K562 (cell line): ENCODE measurements at regions not wholly inside any gene's neighbourhood (a gene's known extent, or its start where the extent isn't known, plus 50 kb on each side); places are given as distances from the start of the nearest gene placed in this dataset.

Source experiments
- BRD9 ChIP-seq: fragments of 450-650 bp; IDR thresholded peaks from 2 replicates; pipeline ENCODE4 v1.6.1; 2018; ENCODE audit warnings: low read depth; ENCODE audit not compliant: partially characterized antibody
- FOXJ2 ChIP-seq: fragments of 200-800 bp; sonication (Bioruptor generic); IDR thresholded peaks from 2 replicates; pipeline ENCODE4 v1.6.1; 2016; ENCODE audit warnings: missing genetic modification characterization, missing compliant biosample characterization
- MEF2D ChIP-seq: conservative IDR thresholded peaks from 2 replicates; pipeline ENCODE4 v1.6.1; 2016; ENCODE audit warnings: low read depth, missing genetic modification characterization, missing compliant biosample characterization
- PCBP1 ChIP-seq: fragments of 200-400 bp; formaldehyde crosslinking; IDR thresholded peaks from 2 replicates; pipeline ENCODE4 v1.6.1; 2018; ENCODE audit warnings: mild to moderate bottlenecking, low read depth, low read length; ENCODE audit not compliant: poor library complexity, severe bottlenecking
- RB1 ChIP-seq: fragments of 450-650 bp; IDR thresholded peaks from 2 replicates; pipeline ENCODE4 v1.6.1; 2017; ENCODE audit warnings: low read depth, mild to moderate bottlenecking
- TBL1XR1 ChIP-seq, 2 experiments: IDR thresholded peaks; 2 replicates each; pipeline ENCODE4 v1.6.1; 2012; ENCODE audit warnings: improper control_type of control experiment in 2 of 2, low read length in 2 of 2, mild to moderate bottlenecking in 1 of 2
- TRIM28 ChIP-seq: fragments of 450-650 bp; IDR thresholded peaks from 2 replicates; pipeline ENCODE4 v1.6.1; 2017
- ZNF3 ChIP-seq: fragments of 250-450 bp; sonication (Bioruptor Pico); IDR thresholded peaks from 2 replicates; pipeline ENCODE4 v1.5.0; 2021; ENCODE audit warnings: mild to moderate bottlenecking, moderate library complexity
- ZNF695 ChIP-seq: fragments of 450-650 bp; formaldehyde crosslinking; IDR thresholded peaks from 2 replicates; pipeline ENCODE4 v1.4.0; 2020; ENCODE audit warnings: mild to moderate bottlenecking, moderate library complexity
- TF ChIP-seq, protein P1 (sequence below): fragments of 250-450 bp; sonication (Bioruptor Pico); IDR thresholded peaks from 2 replicates; pipeline ENCODE4 v1.5.0; 2022; ENCODE audit warnings: mild to moderate bottlenecking
- TF ChIP-seq, protein P2 (sequence below): fragments of 450-650 bp; IDR thresholded peaks from 2 replicates; pipeline ENCODE4 v1.6.1; 2017; ENCODE audit warnings: antibody characterized with exemption
- TF ChIP-seq, protein P3 (sequence below): fragments of 450-650 bp; IDR thresholded peaks from 2 replicates; pipeline ENCODE4 v1.6.1; 2016; ENCODE audit warnings: mild to moderate bottlenecking, moderate library complexity

DNA sequence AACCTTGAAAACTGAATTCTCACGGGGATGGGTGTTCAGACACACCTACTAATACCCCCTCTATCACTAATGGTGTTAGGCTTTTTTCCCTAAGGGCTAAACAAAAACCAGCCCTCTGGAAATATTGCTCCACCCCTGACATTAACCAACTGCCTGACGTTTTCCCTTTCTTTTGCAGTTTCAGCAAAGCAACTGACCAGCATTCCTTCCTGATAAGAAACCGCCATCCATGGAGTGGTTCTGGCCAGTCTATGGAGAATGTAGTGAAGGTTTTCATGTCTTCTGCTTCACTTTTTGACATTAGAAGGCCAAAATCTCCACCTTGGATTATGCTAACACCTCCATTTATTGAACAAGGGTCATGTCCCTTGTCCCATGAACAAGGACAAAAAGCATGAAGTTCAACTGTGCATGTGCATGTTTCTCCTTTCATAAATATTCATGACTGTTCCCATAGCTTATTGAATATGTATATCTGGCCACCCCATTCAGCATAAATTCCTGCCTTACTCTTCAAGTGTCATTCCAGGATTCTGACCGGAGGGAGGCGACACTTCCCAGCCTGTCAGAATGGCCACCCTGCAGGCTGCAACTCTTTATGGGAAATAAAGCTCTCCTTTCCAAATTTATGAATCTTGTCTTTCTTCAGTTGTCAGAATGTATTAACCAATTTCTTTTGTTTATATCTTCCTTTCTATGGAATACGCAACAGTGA lies 314.3 kb downstream of the HHIPL2 start (continued):
- TF ChIP-seq, protein P1, sequence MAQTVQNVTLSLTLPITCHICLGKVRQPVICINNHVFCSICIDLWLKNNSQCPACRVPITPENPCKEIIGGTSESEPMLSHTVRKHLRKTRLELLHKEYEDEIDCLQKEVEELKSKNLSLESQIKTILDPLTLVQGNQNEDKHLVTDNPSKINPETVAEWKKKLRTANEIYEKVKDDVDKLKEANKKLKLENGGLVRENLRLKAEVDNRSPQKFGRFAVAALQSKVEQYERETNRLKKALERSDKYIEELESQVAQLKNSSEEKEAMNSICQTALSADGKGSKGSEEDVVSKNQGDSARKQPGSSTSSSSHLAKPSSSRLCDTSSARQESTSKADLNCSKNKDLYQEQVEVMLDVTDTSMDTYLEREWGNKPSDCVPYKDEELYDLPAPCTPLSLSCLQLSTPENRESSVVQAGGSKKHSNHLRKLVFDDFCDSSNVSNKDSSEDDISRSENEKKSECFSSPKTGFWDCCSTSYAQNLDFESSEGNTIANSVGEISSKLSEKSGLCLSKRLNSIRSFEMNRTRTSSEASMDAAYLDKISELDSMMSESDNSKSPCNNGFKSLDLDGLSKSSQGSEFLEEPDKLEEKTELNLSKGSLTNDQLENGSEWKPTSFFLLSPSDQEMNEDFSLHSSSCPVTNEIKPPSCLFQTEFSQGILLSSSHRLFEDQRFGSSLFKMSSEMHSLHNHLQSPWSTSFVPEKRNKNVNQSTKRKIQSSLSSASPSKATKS (CRISPR knock-in tag): no peak
- TF ChIP-seq ZNF3 (CRISPR knock-in tag) (no peak), TRIM28 (no peak), PCBP1 (no peak), FOXJ2 (tag) (no peak), TBL1XR1 (IDR thresholded peaks at IDR 0.05; ENCODE audit: low read length in 2 of 2) (no peak), BRD9 (no peak), RB1 (no peak), ZNF695 (CRISPR knock-in tag) (no peak), MEF2D (tag) (no peak)
- TF ChIP-seq, protein P2, sequence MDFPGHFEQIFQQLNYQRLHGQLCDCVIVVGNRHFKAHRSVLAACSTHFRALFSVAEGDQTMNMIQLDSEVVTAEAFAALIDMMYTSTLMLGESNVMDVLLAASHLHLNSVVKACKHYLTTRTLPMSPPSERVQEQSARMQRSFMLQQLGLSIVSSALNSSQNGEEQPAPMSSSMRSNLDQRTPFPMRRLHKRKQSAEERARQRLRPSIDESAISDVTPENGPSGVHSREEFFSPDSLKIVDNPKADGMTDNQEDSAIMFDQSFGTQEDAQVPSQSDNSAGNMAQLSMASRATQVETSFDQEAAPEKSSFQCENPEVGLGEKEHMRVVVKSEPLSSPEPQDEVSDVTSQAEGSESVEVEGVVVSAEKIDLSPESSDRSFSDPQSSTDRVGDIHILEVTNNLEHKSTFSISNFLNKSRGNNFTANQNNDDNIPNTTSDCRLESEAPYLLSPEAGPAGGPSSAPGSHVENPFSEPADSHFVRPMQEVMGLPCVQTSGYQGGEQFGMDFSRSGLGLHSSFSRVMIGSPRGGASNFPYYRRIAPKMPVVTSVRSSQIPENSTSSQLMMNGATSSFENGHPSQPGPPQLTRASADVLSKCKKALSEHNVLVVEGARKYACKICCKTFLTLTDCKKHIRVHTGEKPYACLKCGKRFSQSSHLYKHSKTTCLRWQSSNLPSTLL: no peak
- TF ChIP-seq, protein P3, sequence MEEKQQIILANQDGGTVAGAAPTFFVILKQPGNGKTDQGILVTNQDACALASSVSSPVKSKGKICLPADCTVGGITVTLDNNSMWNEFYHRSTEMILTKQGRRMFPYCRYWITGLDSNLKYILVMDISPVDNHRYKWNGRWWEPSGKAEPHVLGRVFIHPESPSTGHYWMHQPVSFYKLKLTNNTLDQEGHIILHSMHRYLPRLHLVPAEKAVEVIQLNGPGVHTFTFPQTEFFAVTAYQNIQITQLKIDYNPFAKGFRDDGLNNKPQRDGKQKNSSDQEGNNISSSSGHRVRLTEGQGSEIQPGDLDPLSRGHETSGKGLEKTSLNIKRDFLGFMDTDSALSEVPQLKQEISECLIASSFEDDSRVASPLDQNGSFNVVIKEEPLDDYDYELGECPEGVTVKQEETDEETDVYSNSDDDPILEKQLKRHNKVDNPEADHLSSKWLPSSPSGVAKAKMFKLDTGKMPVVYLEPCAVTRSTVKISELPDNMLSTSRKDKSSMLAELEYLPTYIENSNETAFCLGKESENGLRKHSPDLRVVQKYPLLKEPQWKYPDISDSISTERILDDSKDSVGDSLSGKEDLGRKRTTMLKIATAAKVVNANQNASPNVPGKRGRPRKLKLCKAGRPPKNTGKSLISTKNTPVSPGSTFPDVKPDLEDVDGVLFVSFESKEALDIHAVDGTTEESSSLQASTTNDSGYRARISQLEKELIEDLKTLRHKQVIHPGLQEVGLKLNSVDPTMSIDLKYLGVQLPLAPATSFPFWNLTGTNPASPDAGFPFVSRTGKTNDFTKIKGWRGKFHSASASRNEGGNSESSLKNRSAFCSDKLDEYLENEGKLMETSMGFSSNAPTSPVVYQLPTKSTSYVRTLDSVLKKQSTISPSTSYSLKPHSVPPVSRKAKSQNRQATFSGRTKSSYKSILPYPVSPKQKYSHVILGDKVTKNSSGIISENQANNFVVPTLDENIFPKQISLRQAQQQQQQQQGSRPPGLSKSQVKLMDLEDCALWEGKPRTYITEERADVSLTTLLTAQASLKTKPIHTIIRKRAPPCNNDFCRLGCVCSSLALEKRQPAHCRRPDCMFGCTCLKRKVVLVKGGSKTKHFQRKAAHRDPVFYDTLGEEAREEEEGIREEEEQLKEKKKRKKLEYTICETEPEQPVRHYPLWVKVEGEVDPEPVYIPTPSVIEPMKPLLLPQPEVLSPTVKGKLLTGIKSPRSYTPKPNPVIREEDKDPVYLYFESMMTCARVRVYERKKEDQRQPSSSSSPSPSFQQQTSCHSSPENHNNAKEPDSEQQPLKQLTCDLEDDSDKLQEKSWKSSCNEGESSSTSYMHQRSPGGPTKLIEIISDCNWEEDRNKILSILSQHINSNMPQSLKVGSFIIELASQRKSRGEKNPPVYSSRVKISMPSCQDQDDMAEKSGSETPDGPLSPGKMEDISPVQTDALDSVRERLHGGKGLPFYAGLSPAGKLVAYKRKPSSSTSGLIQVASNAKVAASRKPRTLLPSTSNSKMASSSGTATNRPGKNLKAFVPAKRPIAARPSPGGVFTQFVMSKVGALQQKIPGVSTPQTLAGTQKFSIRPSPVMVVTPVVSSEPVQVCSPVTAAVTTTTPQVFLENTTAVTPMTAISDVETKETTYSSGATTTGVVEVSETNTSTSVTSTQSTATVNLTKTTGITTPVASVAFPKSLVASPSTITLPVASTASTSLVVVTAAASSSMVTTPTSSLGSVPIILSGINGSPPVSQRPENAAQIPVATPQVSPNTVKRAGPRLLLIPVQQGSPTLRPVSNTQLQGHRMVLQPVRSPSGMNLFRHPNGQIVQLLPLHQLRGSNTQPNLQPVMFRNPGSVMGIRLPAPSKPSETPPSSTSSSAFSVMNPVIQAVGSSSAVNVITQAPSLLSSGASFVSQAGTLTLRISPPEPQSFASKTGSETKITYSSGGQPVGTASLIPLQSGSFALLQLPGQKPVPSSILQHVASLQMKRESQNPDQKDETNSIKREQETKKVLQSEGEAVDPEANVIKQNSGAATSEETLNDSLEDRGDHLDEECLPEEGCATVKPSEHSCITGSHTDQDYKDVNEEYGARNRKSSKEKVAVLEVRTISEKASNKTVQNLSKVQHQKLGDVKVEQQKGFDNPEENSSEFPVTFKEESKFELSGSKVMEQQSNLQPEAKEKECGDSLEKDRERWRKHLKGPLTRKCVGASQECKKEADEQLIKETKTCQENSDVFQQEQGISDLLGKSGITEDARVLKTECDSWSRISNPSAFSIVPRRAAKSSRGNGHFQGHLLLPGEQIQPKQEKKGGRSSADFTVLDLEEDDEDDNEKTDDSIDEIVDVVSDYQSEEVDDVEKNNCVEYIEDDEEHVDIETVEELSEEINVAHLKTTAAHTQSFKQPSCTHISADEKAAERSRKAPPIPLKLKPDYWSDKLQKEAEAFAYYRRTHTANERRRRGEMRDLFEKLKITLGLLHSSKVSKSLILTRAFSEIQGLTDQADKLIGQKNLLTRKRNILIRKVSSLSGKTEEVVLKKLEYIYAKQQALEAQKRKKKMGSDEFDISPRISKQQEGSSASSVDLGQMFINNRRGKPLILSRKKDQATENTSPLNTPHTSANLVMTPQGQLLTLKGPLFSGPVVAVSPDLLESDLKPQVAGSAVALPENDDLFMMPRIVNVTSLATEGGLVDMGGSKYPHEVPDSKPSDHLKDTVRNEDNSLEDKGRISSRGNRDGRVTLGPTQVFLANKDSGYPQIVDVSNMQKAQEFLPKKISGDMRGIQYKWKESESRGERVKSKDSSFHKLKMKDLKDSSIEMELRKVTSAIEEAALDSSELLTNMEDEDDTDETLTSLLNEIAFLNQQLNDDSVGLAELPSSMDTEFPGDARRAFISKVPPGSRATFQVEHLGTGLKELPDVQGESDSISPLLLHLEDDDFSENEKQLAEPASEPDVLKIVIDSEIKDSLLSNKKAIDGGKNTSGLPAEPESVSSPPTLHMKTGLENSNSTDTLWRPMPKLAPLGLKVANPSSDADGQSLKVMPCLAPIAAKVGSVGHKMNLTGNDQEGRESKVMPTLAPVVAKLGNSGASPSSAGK: no peak
